OCI-LY7 (cell line): ENCODE measurements at regions not wholly inside any gene's neighbourhood (a gene's known extent, or its start where the extent isn't known, plus 50 kb on each side); places are given as distances from the start of the nearest gene placed in this dataset.

Experiments used
- BruUV-seq: library from RNA; stranded (reverse); fragments of 400-500 nt; replicated peaks from 2 replicates; lab custom pipeline; 2021; lab: Mats Ljungman, UMichigan
- CTCF ChIA-PET: fragments of 300-600 bp; sonication (Branson Sonifier 250); formaldehyde crosslinking; loops from one replicate; lab custom pipeline; 2022; ENCODE audit warnings: antibody characterized with exemption; ENCODE audit not compliant: unreplicated experiment; lab: Charles Lee
- POLR2A ChIA-PET: fragments of 300-600 bp; sonication (Branson Sonifier 250); formaldehyde crosslinking; loops from one replicate; lab custom pipeline; 2022; ENCODE audit warnings: antibody characterized with exemption; lab: Charles Lee
- DNase-seq: peaks from one replicate; pipeline ENCODE4 v3.0.0-alpha.2; 2015; ENCODE audit warnings: low spot score
- H2AFZ ChIP-seq: fragments of 200-600 bp; sonication (generic), shearing (Covaris generic); 2 replicates; pipeline ENCODE4 v1.6.1; 2014; ENCODE audit warnings: mild to moderate bottlenecking, antibody characterized with exemption, low read length, moderate library complexity
- H3K27ac ChIP-seq: fragments of 200-600 bp; sonication (generic); 2 replicates; pipeline ENCODE4 v1.5.1; 2014; ENCODE audit warnings: mixed run types, low read depth, mild to moderate bottlenecking, moderate library complexity, low read length, inconsistent platforms; ENCODE audit not compliant: poor library complexity, severe bottlenecking
- H3K36me3 ChIP-seq: fragments of 200-600 bp; sonication (generic); 2 replicates; pipeline ENCODE4 v1.6.1; 2014; ENCODE audit warnings: mild to moderate bottlenecking, antibody characterized with exemption, low read length, moderate library complexity, mixed read lengths; ENCODE audit not compliant: insufficient read depth
- H3K4me1 ChIP-seq: fragments of 200-600 bp; sonication (generic); 2 replicates; pipeline ENCODE4 v1.5.1; 2014; ENCODE audit warnings: mild to moderate bottlenecking, low read length; ENCODE audit not compliant: insufficient read depth, poor library complexity, severe bottlenecking
- H3K4me2 ChIP-seq: fragments of 200-600 bp; sonication (generic); 2 replicates; pipeline ENCODE4 v1.6.1; 2014; ENCODE audit warnings: mild to moderate bottlenecking, low read length
- H3K4me3 ChIP-seq: fragments of 200-600 bp; sonication (generic); 2 replicates; pipeline ENCODE4 v1.5.1; 2014; ENCODE audit warnings: mild to moderate bottlenecking, low read depth, low read length; ENCODE audit not compliant: poor library complexity, severe bottlenecking
- H3K79me2 ChIP-seq: fragments of 200-600 bp; sonication (generic); 2 replicates; pipeline ENCODE4 v1.6.1; 2016; ENCODE audit warnings: low read depth, mild to moderate bottlenecking, low read length, moderate library complexity, mixed read lengths; ENCODE audit not compliant: insufficient read depth
- H3K9me2 ChIP-seq: fragments of 200-600 bp; sonication (generic); 2 replicates; pipeline ENCODE4 v1.6.1; 2016; ENCODE audit warnings: mild to moderate bottlenecking, low read length, mixed read lengths; ENCODE audit not compliant: insufficient read depth
- H3K9me3 ChIP-seq: fragments of 200-600 bp; sonication (generic); 2 replicates; pipeline ENCODE4 v1.6.1; 2014; ENCODE audit warnings: mild to moderate bottlenecking, mixed run types, low read length, mixed read lengths
- H4K20me1 ChIP-seq: fragments of 200-600 bp; sonication (generic); 2 replicates; pipeline ENCODE4 v1.6.1; 2014; ENCODE audit warnings: mild to moderate bottlenecking, antibody characterized with exemption, low read length, moderate library complexity, mixed read lengths; ENCODE audit not compliant: insufficient read depth
- CTCF ChIP-seq: fragments of 200-600 bp; sonication (generic); conservative IDR thresholded peaks from 2 replicates; pipeline ENCODE4 v1.5.1; 2014; ENCODE audit warnings: mild to moderate bottlenecking, antibody characterized with exemption, low read length, moderate library complexity, mixed read lengths
- EZH2phosphoT487 ChIP-seq: fragments of 200-600 bp; sonication (generic); IDR thresholded peaks from 2 replicates; pipeline ENCODE4 v1.6.1; 2018; ENCODE audit warnings: low read depth, borderline replicate concordance, mild to moderate bottlenecking, mixed run types, antibody characterized with exemption, low read length, moderate library complexity, mixed read lengths
- intact Hi-C: fragments of 100-400 bp; cut with micrococcal nuclease; formaldehyde crosslinking; loops from one replicate; pipeline ENCODE4 v1.10.0; 2022; ENCODE audit not compliant: unreplicated experiment

GRCh38 chrY:19134426-19134825 lies 360.9 kb upstream of the HSFY2 start:
- Histone ChIP-seq H3K27ac (no peak overlapping the region), H3K9me3 (no peaks in the 10 kb centered on the region), H2AFZ (no peak overlapping the region), H3K4me2 (no peak overlapping the region), H3K4me1 (no peaks in the 10 kb centered on the region), H3K9me2 (no peaks in the 10 kb centered on the region), H3K36me3 (no peaks in the 10 kb centered on the region), H4K20me1 (no peaks in the 10 kb centered on the region), H3K4me3 (no peak overlapping the region), H3K79me2 (no peaks in the 10 kb centered on the region)
- no TSS peak for BruUV-seq
- DNase-seq, result no peak
- no peak for TF ChIP-seq EZH2phosphoT487
- TF ChIP-seq CTCF, result no peak
- CTCF ChIA-PET, result no interaction called here
- intact Hi-C loops, result no loop called here
- POLR2A ChIA-PET, result no interaction called here

- H3K9me3 ChIP-seq, result no peaks in the 10 kb centered on the region
- intact Hi-C loops, result no loop called here
- H2AFZ ChIP-seq, result no peak overlapping the region
- no peaks in the 10 kb centered on the region for H3K9me2 ChIP-seq
- TF ChIP-seq EZH2phosphoT487 (no peak), CTCF (no peak)
- BruUV-seq, result no TSS peak
- no peak for DNase-seq
- H3K4me2 ChIP-seq, result no peak overlapping the region
- H3K36me3 ChIP-seq, result no peaks in the 10 kb centered on the region
- no peaks in the 10 kb centered on the region for H3K4me1 ChIP-seq
- H3K4me3 ChIP-seq, result no peak overlapping the region
- H4K20me1 ChIP-seq, result no peaks in the 10 kb centered on the region
- ChIA-PET CTCF (no interaction called here), POLR2A (no interaction called here)
- no peaks in the 10 kb centered on the region for H3K79me2 ChIP-seq
- no peak overlapping the region for H3K27ac ChIP-seq
Measured at GRCh38 chrY:19130569-19131358, 357.2 kb upstream of the HSFY2 start.

- CTCF ChIA-PET, result no interaction called here
- POLR2A ChIA-PET, result no interaction called here
- H3K27ac ChIP-seq, result no peak overlapping the region
- no peak overlapping the region for H3K4me2 ChIP-seq
- TF ChIP-seq CTCF (no peak), EZH2phosphoT487 (no peak)
- H3K36me3 ChIP-seq, result no peaks in the 10 kb centered on the region
- H3K4me1 ChIP-seq, result no peaks in the 10 kb centered on the region
- no peaks in the 10 kb centered on the region for H3K79me2 ChIP-seq
- H3K9me3 ChIP-seq, result no peaks in the 10 kb centered on the region
- no TSS peak for BruUV-seq
- no peaks in the 10 kb centered on the region for H3K9me2 ChIP-seq
- H4K20me1 ChIP-seq, result no peaks in the 10 kb centered on the region
- H3K4me3 ChIP-seq, result no peak overlapping the region
- intact Hi-C loops, result no loop called here
- H2AFZ ChIP-seq, result no peak overlapping the region
- DNase-seq, result no peak
Measured at GRCh38 chrY:19126889-19127288, 353.4 kb upstream of the HSFY2 start.
